Amniotic epithelial cell (primary cell): ENCODE measurements at regions not wholly inside any gene's neighbourhood (a gene's known extent, or its start where the extent isn't known, plus 50 kb on each side); places are given as distances from the start of the nearest gene placed in this dataset.
A peak's percentile ranks its signal among the peaks of the same experiment; 100 is the strongest.

Experiments
- DNase-seq: peaks from one replicate; pipeline ENCODE4 v3.0.0-alpha.2; 2010; ENCODE audit warnings: low read depth

GRCh38 chr9:72431036-72431435 is 66.0 kb upstream of the ZFAND5 start:
- peak; percentile 81 for DNase-seq

GRCh38 chr9:72428329-72428728 is 63.3 kb upstream of the ZFAND5 start:
- peak; percentile 87 for DNase-seq

GRCh38 chr9:72427801-72428200 is 62.8 kb upstream of the ZFAND5 start:
- DNase-seq: peak; percentile 21

GRCh38 chr9:72424131-72424530 is 59.1 kb upstream of the ZFAND5 start:
- no peak for DNase-seq

- DNase-seq: peak; percentile 15
Measured at GRCh38 chr9:72422214-72422613, 57.2 kb upstream of the ZFAND5 start.

GRCh38 chr9:72420783-72421182 is 55.8 kb upstream of the ZFAND5 start:
- no peak for DNase-seq

GRCh38 chr9:72415948-72416347 is 50.9 kb upstream of the ZFAND5 start:
- no peak for DNase-seq

- no peak for DNase-seq
Measured at GRCh38 chr9:72415163-72415562, 50.2 kb upstream of the ZFAND5 start.
